HepG2 (cell line): ENCODE measurements at regions not wholly inside any gene's neighbourhood (a gene's known extent, or its start where the extent isn't known, plus 50 kb on each side); places are given as distances from the start of the nearest gene placed in this dataset.

Source experiments
- CENPT ChIP-seq: sonication (generic); formaldehyde crosslinking; IDR thresholded peaks from 2 replicates; pipeline ENCODE4 v1.8.0; 2022; ENCODE audit warnings: low read depth, mild to moderate bottlenecking, moderate library complexity, missing genetic modification reagents
- FOXK1 ChIP-seq: sonication (generic); formaldehyde crosslinking; IDR thresholded peaks from 2 replicates; pipeline ENCODE4 v1.4.0; 2020; ENCODE audit warnings: low read depth, missing genetic modification reagents, borderline replicate concordance
- HDAC6 ChIP-seq: fragments of 200-600 bp; sonication (generic); IDR thresholded peaks from 2 replicates; pipeline ENCODE4 v1.7.0; 2017; ENCODE audit warnings: mild to moderate bottlenecking, antibody characterized with exemption, low read length, low read depth
- MAFG ChIP-seq: sonication (generic); formaldehyde crosslinking; IDR thresholded peaks from 2 replicates; pipeline ENCODE4 v1.5.1; 2020; ENCODE audit warnings: mild to moderate bottlenecking, missing genetic modification reagents
- NAIF1 ChIP-seq: sonication (generic); formaldehyde crosslinking; IDR thresholded peaks from 2 replicates; pipeline ENCODE4 v1.5.0; 2020; ENCODE audit warnings: mild to moderate bottlenecking, missing genetic modification reagents, borderline replicate concordance
- NKX3-1 ChIP-seq: sonication (generic); formaldehyde crosslinking; IDR thresholded peaks from 2 replicates; pipeline ENCODE4 v1.5.0; 2020; ENCODE audit warnings: missing genetic modification reagents
- PHF8 ChIP-seq: sonication (generic); formaldehyde crosslinking; IDR thresholded peaks from 2 replicates; pipeline ENCODE4 v1.5.0; 2020; ENCODE audit warnings: missing genetic modification reagents
- PITX1 ChIP-seq: sonication (generic); formaldehyde crosslinking; IDR thresholded peaks from 2 replicates; pipeline ENCODE4 v1.5.1; 2020; ENCODE audit warnings: mild to moderate bottlenecking, missing genetic modification reagents
- SMAD3 ChIP-seq: sonication (generic); formaldehyde crosslinking; IDR thresholded peaks from 2 replicates; pipeline ENCODE4 v1.4.0; 2020; ENCODE audit warnings: missing genetic modification reagents
- TCF12 ChIP-seq, 2 experiments: fragments of 450-650 bp in 1 of 2; sonication (generic) in 1 of 2; formaldehyde crosslinking in 1 of 2; IDR thresholded peaks; 2 replicates each; pipeline versions ENCODE4 v1.6.1 to v1.8.0; 2017 to 2022; ENCODE audit warnings: antibody characterized with exemption in 1 of 2, mild to moderate bottlenecking in 1 of 2, missing genetic modification reagents in 1 of 2, moderate library complexity in 1 of 2
- TMF1 ChIP-seq: sonication (generic); formaldehyde crosslinking; IDR thresholded peaks from 2 replicates; pipeline ENCODE4 v1.8.1; 2022; ENCODE audit warnings: low read depth, missing genetic modification reagents
- ZFP62 ChIP-seq: sonication (generic); formaldehyde crosslinking; IDR thresholded peaks from 2 replicates; pipeline ENCODE4 v1.4.0; 2020; ENCODE audit warnings: missing genetic modification reagents
- ZNF780A ChIP-seq: sonication (generic); formaldehyde crosslinking; IDR thresholded peaks from 2 replicates; pipeline ENCODE4 v1.8.0; 2022; ENCODE audit warnings: mild to moderate bottlenecking, missing genetic modification reagents, moderate library complexity
- ZNF782 ChIP-seq: sonication (generic); formaldehyde crosslinking; IDR thresholded peaks from 2 replicates; pipeline ENCODE4 v1.4.0; 2020; ENCODE audit warnings: missing genetic modification reagents, mild to moderate bottlenecking, borderline replicate concordance
- ZSCAN25 ChIP-seq: sonication (generic); formaldehyde crosslinking; IDR thresholded peaks from 2 replicates; pipeline ENCODE4 v1.8.0; 2022; ENCODE audit warnings: mild to moderate bottlenecking, missing genetic modification reagents
- TF ChIP-seq, protein P1 (sequence below): sonication (generic); formaldehyde crosslinking; IDR thresholded peaks from 2 replicates; pipeline ENCODE4 v1.4.0; 2020; ENCODE audit warnings: mild to moderate bottlenecking, missing genetic modification reagents, borderline replicate concordance
- TF ChIP-seq, protein P2 (sequence below): sonication (generic); formaldehyde crosslinking; IDR thresholded peaks from 2 replicates; pipeline ENCODE4 v1.5.0; 2020; ENCODE audit warnings: mild to moderate bottlenecking, missing genetic modification reagents
- TF ChIP-seq, protein P3 (sequence below): IDR thresholded peaks from 2 replicates; pipeline ENCODE4 v1.4.0; 2020; ENCODE audit warnings: mild to moderate bottlenecking, missing genetic modification reagents

DNA sequence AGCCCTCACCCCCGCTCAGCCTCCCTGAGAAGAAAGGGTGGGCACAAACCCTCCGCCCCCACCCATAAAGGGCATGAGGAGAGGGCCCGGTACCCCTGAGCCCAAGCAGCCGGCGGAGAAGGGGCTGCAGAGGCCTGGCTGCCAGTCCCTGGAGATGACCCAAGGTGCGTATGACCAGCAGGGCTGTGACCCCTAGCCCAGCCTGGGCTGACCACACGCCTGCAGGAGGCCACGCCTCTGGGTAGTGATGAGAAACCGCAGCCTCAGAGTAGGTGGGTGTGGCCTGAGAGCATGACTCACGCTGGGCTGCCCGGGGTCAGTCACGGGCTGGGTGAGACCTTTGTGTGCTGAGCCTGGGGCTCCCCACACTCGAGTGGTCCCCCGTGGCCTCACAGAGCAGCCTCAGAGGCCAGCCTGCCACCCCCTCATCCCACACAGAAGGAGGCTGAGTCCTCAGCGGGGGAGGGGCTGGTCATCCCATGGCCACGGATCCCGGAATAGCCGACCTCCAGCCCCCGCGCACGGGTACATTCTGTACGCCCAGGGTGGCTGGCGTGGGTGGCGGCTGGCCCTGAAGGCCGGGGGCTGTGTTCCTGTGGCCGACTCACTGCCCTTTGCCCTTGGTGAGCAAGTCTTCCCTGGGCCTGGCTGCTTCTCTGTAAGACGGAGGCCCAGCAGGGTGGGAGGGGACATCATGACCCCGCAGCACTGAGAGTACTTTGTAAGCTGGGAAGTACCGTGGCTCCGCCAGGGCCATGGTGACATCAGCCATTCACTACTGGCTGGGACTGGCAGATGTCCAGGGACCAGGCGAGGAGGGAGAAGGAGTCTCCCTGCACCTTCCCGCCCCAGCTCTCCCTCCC, 110.8 kb upstream of the OTOS start (continued):
- TF ChIP-seq, protein P1, sequence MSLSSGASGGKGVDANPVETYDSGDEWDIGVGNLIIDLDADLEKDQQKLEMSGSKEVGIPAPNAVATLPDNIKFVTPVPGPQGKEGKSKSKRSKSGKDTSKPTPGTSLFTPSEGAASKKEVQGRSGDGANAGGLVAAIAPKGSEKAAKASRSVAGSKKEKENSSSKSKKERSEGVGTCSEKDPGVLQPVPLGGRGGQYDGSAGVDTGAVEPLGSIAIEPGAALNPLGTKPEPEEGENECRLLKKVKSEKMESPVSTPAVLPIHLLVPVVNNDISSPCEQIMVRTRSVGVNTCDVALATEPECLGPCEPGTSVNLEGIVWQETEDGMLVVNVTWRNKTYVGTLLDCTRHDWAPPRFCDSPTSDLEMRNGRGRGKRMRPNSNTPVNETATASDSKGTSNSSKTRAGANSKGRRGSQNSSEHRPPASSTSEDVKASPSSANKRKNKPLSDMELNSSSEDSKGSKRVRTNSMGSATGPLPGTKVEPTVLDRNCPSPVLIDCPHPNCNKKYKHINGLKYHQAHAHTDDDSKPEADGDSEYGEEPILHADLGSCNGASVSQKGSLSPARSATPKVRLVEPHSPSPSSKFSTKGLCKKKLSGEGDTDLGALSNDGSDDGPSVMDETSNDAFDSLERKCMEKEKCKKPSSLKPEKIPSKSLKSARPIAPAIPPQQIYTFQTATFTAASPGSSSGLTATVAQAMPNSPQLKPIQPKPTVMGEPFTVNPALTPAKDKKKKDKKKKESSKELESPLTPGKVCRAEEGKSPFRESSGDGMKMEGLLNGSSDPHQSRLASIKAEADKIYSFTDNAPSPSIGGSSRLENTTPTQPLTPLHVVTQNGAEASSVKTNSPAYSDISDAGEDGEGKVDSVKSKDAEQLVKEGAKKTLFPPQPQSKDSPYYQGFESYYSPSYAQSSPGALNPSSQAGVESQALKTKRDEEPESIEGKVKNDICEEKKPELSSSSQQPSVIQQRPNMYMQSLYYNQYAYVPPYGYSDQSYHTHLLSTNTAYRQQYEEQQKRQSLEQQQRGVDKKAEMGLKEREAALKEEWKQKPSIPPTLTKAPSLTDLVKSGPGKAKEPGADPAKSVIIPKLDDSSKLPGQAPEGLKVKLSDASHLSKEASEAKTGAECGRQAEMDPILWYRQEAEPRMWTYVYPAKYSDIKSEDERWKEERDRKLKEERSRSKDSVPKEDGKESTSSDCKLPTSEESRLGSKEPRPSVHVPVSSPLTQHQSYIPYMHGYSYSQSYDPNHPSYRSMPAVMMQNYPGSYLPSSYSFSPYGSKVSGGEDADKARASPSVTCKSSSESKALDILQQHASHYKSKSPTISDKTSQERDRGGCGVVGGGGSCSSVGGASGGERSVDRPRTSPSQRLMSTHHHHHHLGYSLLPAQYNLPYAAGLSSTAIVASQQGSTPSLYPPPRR (CRISPR knock-in tag), result peak; percentile 76; the same call in 1 of the 2 replicates
- TF ChIP-seq PITX1 (CRISPR knock-in tag) (peak; percentile 83), ZNF780A (0 out of 2 replicates have a peak, but pooled peaks have one; percentile 29), CENPT (CRISPR knock-in tag) (no peak), NKX3-1 (CRISPR knock-in tag) (no peak), FOXK1 (CRISPR knock-in tag) (0 out of 2 replicates have a peak, but pooled peaks have one; percentile 33), MAFG (CRISPR knock-in tag) (no peak), NAIF1 (CRISPR knock-in tag) (no peak), SMAD3 (CRISPR knock-in tag) (peak; percentile 67), TMF1 (no peak), ZFP62 (CRISPR knock-in tag) (no peak), HDAC6 (no peak), ZSCAN25 (CRISPR knock-in tag) (peak; percentile 71; the same call in 1 of the 2 replicates), ZNF782 (peak; percentile 68; the same call in 1 of the 2 replicates), TCF12 (IDR thresholded peaks at IDR 0.05) (no peak), TCF12 (CRISPR knock-in tag; IDR thresholded peaks at IDR 0.05) (no peak), PHF8 (CRISPR knock-in tag) (peak; percentile 85)
- TF ChIP-seq, protein P2, sequence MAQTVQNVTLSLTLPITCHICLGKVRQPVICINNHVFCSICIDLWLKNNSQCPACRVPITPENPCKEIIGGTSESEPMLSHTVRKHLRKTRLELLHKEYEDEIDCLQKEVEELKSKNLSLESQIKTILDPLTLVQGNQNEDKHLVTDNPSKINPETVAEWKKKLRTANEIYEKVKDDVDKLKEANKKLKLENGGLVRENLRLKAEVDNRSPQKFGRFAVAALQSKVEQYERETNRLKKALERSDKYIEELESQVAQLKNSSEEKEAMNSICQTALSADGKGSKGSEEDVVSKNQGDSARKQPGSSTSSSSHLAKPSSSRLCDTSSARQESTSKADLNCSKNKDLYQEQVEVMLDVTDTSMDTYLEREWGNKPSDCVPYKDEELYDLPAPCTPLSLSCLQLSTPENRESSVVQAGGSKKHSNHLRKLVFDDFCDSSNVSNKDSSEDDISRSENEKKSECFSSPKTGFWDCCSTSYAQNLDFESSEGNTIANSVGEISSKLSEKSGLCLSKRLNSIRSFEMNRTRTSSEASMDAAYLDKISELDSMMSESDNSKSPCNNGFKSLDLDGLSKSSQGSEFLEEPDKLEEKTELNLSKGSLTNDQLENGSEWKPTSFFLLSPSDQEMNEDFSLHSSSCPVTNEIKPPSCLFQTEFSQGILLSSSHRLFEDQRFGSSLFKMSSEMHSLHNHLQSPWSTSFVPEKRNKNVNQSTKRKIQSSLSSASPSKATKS (CRISPR knock-in tag), result no peak
- TF ChIP-seq, protein P3, sequence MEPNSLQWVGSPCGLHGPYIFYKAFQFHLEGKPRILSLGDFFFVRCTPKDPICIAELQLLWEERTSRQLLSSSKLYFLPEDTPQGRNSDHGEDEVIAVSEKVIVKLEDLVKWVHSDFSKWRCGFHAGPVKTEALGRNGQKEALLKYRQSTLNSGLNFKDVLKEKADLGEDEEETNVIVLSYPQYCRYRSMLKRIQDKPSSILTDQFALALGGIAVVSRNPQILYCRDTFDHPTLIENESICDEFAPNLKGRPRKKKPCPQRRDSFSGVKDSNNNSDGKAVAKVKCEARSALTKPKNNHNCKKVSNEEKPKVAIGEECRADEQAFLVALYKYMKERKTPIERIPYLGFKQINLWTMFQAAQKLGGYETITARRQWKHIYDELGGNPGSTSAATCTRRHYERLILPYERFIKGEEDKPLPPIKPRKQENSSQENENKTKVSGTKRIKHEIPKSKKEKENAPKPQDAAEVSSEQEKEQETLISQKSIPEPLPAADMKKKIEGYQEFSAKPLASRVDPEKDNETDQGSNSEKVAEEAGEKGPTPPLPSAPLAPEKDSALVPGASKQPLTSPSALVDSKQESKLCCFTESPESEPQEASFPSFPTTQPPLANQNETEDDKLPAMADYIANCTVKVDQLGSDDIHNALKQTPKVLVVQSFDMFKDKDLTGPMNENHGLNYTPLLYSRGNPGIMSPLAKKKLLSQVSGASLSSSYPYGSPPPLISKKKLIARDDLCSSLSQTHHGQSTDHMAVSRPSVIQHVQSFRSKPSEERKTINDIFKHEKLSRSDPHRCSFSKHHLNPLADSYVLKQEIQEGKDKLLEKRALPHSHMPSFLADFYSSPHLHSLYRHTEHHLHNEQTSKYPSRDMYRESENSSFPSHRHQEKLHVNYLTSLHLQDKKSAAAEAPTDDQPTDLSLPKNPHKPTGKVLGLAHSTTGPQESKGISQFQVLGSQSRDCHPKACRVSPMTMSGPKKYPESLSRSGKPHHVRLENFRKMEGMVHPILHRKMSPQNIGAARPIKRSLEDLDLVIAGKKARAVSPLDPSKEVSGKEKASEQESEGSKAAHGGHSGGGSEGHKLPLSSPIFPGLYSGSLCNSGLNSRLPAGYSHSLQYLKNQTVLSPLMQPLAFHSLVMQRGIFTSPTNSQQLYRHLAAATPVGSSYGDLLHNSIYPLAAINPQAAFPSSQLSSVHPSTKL (CRISPR knock-in tag), result peak; percentile 80
